HG03432 (cell line): ENCODE measurements at regions not wholly inside any gene's neighbourhood (a gene's known extent, or its start where the extent isn't known, plus 50 kb on each side); places are given as distances from the start of the nearest gene placed in this dataset.
"Not testable (repeated sequence)": the region's sequence is repeated elsewhere in the genome, so short reads cannot be mapped to it uniquely, and the experiment has no call there.

ENCODE experiments used
- ATAC-seq: cut with Tn5 transposase; IDR thresholded peaks from one replicate; pipeline ENCODE4 v1.9.1; 2021; ENCODE audit warnings: mild to moderate bottlenecking, moderate library complexity; ENCODE audit not compliant: unreplicated experiment

- no peak for ATAC-seq
Measured at GRCh38 chr5:126280846-126281245, 142.4 kb upstream of the GRAMD2B start.

- ATAC-seq, result peak; percentile 50
Measured at GRCh38 chr5:126284977-126285696, 138.1 kb upstream of the GRAMD2B start.

- ATAC-seq, result not testable (repeated sequence)
Measured at GRCh38 chr5:126296121-126296520, 127.1 kb upstream of the GRAMD2B start.

- ATAC-seq, result no peak
Measured at GRCh38 chr5:126300293-126300692, 122.9 kb upstream of the GRAMD2B start.

GRCh38 chr5:126301056-126301455 is 122.2 kb upstream of the GRAMD2B start:
- ATAC-seq, result no peak

GRCh38 chr5:126309860-126310259 is 113.3 kb upstream of the GRAMD2B start:
- no peak for ATAC-seq

GRCh38 chr5:126311766-126312165 is 111.4 kb upstream of the GRAMD2B start:
- no peak for ATAC-seq

GRCh38 chr5:126315341-126315740 is 107.9 kb upstream of the GRAMD2B start:
- ATAC-seq, result no peak

GRCh38 chr5:126332326-126332725 is 90.9 kb upstream of the GRAMD2B start:
- ATAC-seq, result no peak

- ATAC-seq, result no peak
Measured at GRCh38 chr5:126334760-126335159, 88.4 kb upstream of the GRAMD2B start.

- no peak for ATAC-seq
Measured at GRCh38 chr5:126335886-126336285, 87.3 kb upstream of the GRAMD2B start.

GRCh38 chr5:126338635-126339034 is 84.6 kb upstream of the GRAMD2B start:
- no peak for ATAC-seq

- ATAC-seq, result peak; percentile 70
Measured at GRCh38 chr5:126339215-126339805, 83.9 kb upstream of the GRAMD2B start.

GRCh38 chr5:126341906-126342630 is 81.1 kb upstream of the GRAMD2B start:
- no peak for ATAC-seq

- ATAC-seq, result no peak
Measured at GRCh38 chr5:126348855-126349635, 74.2 kb upstream of the GRAMD2B start.

- no peak for ATAC-seq
Measured at GRCh38 chr5:126351153-126351552, 72.1 kb upstream of the GRAMD2B start.

- peak; percentile 37 for ATAC-seq
Measured at GRCh38 chr5:126354012-126354857, 69.0 kb upstream of the GRAMD2B start.

GRCh38 chr5:126354858-126355731 is 68.1 kb upstream of the GRAMD2B start:
- ATAC-seq, result no peak

GRCh38 chr5:126355940-126356339 is 67.3 kb upstream of the GRAMD2B start:
- ATAC-seq, result no peak
